Astrocyte (in vitro differentiated cells and primary cell): ENCODE measurements at regions not wholly inside any gene's neighbourhood (a gene's known extent, or its start where the extent isn't known, plus 50 kb on each side); places are given as distances from the start of the nearest gene placed in this dataset.
A peak's percentile ranks its signal among the peaks of the same experiment; 100 is the strongest.

Source experiments
- DNase-seq: peaks from one replicate; pipeline ENCODE4 v3.0.0-alpha.2; 2010; ENCODE audit warnings: low read depth
- FAIRE-seq: peaks from 2 replicates; lab custom pipeline; 2011; peaks lifted over from hg19 to GRCh38; lab: Jason Lieb, UNC
- H2AFZ ChIP-seq: 2 replicates; pipeline ENCODE4 v1.6.0; 2012; ENCODE audit warnings: low read depth, low read length, inconsistent platforms
- H3K27ac ChIP-seq: 2 replicates; pipeline ENCODE4 v1.5.1; 2011; ENCODE audit warnings: low read depth, low read length, inconsistent platforms
- H3K27me3 ChIP-seq: 2 replicates; pipeline ENCODE4 v1.6.0; 2011; ENCODE audit warnings: low read length, inconsistent platforms; ENCODE audit not compliant: insufficient read depth
- H3K36me3 ChIP-seq: 2 replicates; pipeline ENCODE4 v1.5.1; 2011; ENCODE audit warnings: low read length, inconsistent platforms; ENCODE audit not compliant: insufficient read depth
- H3K4me1 ChIP-seq: 2 replicates; pipeline ENCODE4 v1.5.1; 2011; ENCODE audit warnings: low read length, inconsistent platforms; ENCODE audit not compliant: insufficient read depth
- H3K4me2 ChIP-seq: 2 replicates; pipeline ENCODE4 v1.6.0; 2012; ENCODE audit warnings: low read length, inconsistent platforms
- H3K4me3 ChIP-seq: 2 replicates; pipeline ENCODE4 v1.5.1; 2011; ENCODE audit warnings: low read depth, mild to moderate bottlenecking, low read length, inconsistent platforms; ENCODE audit not compliant: insufficient read depth
- H3K79me2 ChIP-seq: 2 replicates; pipeline ENCODE4 v1.6.0; 2012; ENCODE audit warnings: mild to moderate bottlenecking, low read length, inconsistent platforms; ENCODE audit not compliant: insufficient read depth
- H3K9ac ChIP-seq: 2 replicates; pipeline ENCODE4 v1.6.0; 2012; ENCODE audit warnings: mild to moderate bottlenecking, low read length, inconsistent platforms
- H3K9me3 ChIP-seq: 2 replicates; pipeline ENCODE4 v1.5.1; 2012; ENCODE audit warnings: low read depth, mild to moderate bottlenecking, low read length, inconsistent platforms; ENCODE audit not compliant: insufficient read depth
- H4K20me1 ChIP-seq: 2 replicates; pipeline ENCODE4 v1.6.0; 2012; ENCODE audit warnings: low read length, inconsistent platforms; ENCODE audit not compliant: insufficient read depth
- H3K27ac Mint-ChIP-seq: one replicate; pipeline ENCODE4 v1.8.0; 2021; ENCODE audit warnings: mild to moderate bottlenecking, mixed read lengths; ENCODE audit not compliant: unreplicated experiment
- H3K27me3 Mint-ChIP-seq: one replicate; pipeline ENCODE4 v1.8.0; 2021; ENCODE audit warnings: low read depth, mixed read lengths; ENCODE audit not compliant: unreplicated experiment
- H3K36me3 Mint-ChIP-seq: one replicate; pipeline ENCODE4 v1.8.0; 2021; ENCODE audit warnings: low read depth, mixed read lengths; ENCODE audit not compliant: unreplicated experiment
- H3K4me1 Mint-ChIP-seq: one replicate; pipeline ENCODE4 v1.8.0; 2021; ENCODE audit warnings: low read depth, mixed read lengths; ENCODE audit not compliant: unreplicated experiment
- H3K4me3 Mint-ChIP-seq: one replicate; pipeline ENCODE4 v1.8.0; 2021; ENCODE audit warnings: mild to moderate bottlenecking, moderate library complexity, mixed read lengths; ENCODE audit not compliant: unreplicated experiment
- H3K9me3 Mint-ChIP-seq: one replicate; pipeline ENCODE4 v1.8.0; 2021; ENCODE audit warnings: mild to moderate bottlenecking, mixed read lengths; ENCODE audit not compliant: unreplicated experiment
- EZH2 ChIP-seq: IDR thresholded peaks from 2 replicates; pipeline ENCODE4 v1.6.1; 2012; ENCODE audit warnings: mild to moderate bottlenecking, low read length, inconsistent platforms; ENCODE audit not compliant: insufficient read depth
- TF ChIP-seq, protein P1 (sequence below): IDR thresholded peaks from 2 replicates; pipeline ENCODE4 v1.5.1; 2011; ENCODE audit warnings: low read depth, mild to moderate bottlenecking, inconsistent platforms, low read length, moderate library complexity; ENCODE audit not compliant: insufficient read depth

GRCh38 chr5:168207450-168208029 lies 83.9 kb upstream of the WWC1 start:
- no peak overlapping the region for H3K4me3 Mint-ChIP-seq
- H3K9me3 ChIP-seq: no peaks in the 10 kb centered on the region
- no peaks in the 10 kb centered on the region for H3K4me1 ChIP-seq
- H3K27ac Mint-ChIP-seq: no peak overlapping the region
- H3K9me3 Mint-ChIP-seq: peaks cover 4% of the 10 kb centered on the region
- no peaks in the 10 kb centered on the region for H3K27me3 Mint-ChIP-seq
- no peaks in the 10 kb centered on the region for H4K20me1 ChIP-seq
- no peak overlapping the region for H3K4me2 ChIP-seq
- no peak overlapping the region for H3K4me3 ChIP-seq
- peaks cover 42% of the 10 kb centered on the region for H3K36me3 Mint-ChIP-seq
- no peak for DNase-seq
- no peak overlapping the region for H3K9ac ChIP-seq
- peaks cover 15% of the 10 kb centered on the region for H3K4me1 Mint-ChIP-seq
- no peak overlapping the region for H3K27ac ChIP-seq
- H3K79me2 ChIP-seq: no peaks in the 10 kb centered on the region
- no peaks in the 10 kb centered on the region for H3K27me3 ChIP-seq
- TF ChIP-seq, protein P1, sequence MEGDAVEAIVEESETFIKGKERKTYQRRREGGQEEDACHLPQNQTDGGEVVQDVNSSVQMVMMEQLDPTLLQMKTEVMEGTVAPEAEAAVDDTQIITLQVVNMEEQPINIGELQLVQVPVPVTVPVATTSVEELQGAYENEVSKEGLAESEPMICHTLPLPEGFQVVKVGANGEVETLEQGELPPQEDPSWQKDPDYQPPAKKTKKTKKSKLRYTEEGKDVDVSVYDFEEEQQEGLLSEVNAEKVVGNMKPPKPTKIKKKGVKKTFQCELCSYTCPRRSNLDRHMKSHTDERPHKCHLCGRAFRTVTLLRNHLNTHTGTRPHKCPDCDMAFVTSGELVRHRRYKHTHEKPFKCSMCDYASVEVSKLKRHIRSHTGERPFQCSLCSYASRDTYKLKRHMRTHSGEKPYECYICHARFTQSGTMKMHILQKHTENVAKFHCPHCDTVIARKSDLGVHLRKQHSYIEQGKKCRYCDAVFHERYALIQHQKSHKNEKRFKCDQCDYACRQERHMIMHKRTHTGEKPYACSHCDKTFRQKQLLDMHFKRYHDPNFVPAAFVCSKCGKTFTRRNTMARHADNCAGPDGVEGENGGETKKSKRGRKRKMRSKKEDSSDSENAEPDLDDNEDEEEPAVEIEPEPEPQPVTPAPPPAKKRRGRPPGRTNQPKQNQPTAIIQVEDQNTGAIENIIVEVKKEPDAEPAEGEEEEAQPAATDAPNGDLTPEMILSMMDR: no peak
- no peak for TF ChIP-seq EZH2
- no peak for FAIRE-seq
- H3K36me3 ChIP-seq: peaks cover 8% of the 10 kb centered on the region
- no peak overlapping the region for H2AFZ ChIP-seq

- Mint-ChIP-seq H3K9me3 (peaks cover 1% of the 10 kb centered on the region), H3K36me3 (peaks cover 34% of the 10 kb centered on the region), H3K27me3 (no peaks in the 10 kb centered on the region), H3K4me3 (no peak overlapping the region), H3K27ac (peak overlapping the region; percentile 22), H3K4me1 (peaks cover 15% of the 10 kb centered on the region)
- no peaks in the 10 kb centered on the region for H3K27me3 ChIP-seq
- H3K27ac ChIP-seq: no peak overlapping the region
- no peak overlapping the region for H3K9ac ChIP-seq
- TF ChIP-seq EZH2: no peak
- TF ChIP-seq, protein P1: no peak
- no peak for FAIRE-seq
- H3K4me1 ChIP-seq: no peaks in the 10 kb centered on the region
- H2AFZ ChIP-seq: peak overlapping the region; percentile 19
- H3K79me2 ChIP-seq: no peaks in the 10 kb centered on the region
- H3K9me3 ChIP-seq: no peaks in the 10 kb centered on the region
- DNase-seq: peak; percentile 26
- no peak overlapping the region for H3K4me2 ChIP-seq
- H3K36me3 ChIP-seq: peaks cover 7% of the 10 kb centered on the region
- no peaks in the 10 kb centered on the region for H4K20me1 ChIP-seq
- H3K4me3 ChIP-seq: no peak overlapping the region
These were observed 82.0 kb upstream of the WWC1 start for GRCh38 chr5:168209244-168209995.

- Histone ChIP-seq H3K27ac (no peak overlapping the region), H3K4me2 (no peak overlapping the region), H2AFZ (no peak overlapping the region), H3K4me3 (no peak overlapping the region), H3K79me2 (no peaks in the 10 kb centered on the region), H4K20me1 (no peaks in the 10 kb centered on the region), H3K36me3 (peaks cover 3% of the 10 kb centered on the region), H3K9ac (no peak overlapping the region), H3K9me3 (no peaks in the 10 kb centered on the region), H3K4me1 (no peaks in the 10 kb centered on the region), H3K27me3 (no peaks in the 10 kb centered on the region)
- no peak overlapping the region for H3K4me3 Mint-ChIP-seq
- H3K4me1 Mint-ChIP-seq: peaks cover 15% of the 10 kb centered on the region
- peaks cover 37% of the 10 kb centered on the region for H3K36me3 Mint-ChIP-seq
- TF ChIP-seq EZH2: no peak
- TF ChIP-seq, protein P1: no peak
- no peak for DNase-seq
- H3K27me3 Mint-ChIP-seq: no peaks in the 10 kb centered on the region
- H3K9me3 Mint-ChIP-seq: peaks cover 1% of the 10 kb centered on the region
- FAIRE-seq: no peak
- peak overlapping the region; percentile 42 for H3K27ac Mint-ChIP-seq
These were observed 81.4 kb upstream of the WWC1 start for GRCh38 chr5:168209997-168210396.
